H9 (cell line): ENCODE measurements at regions not wholly inside any gene's neighbourhood (a gene's known extent, or its start where the extent isn't known, plus 50 kb on each side); places are given as distances from the start of the nearest gene placed in this dataset.

Source experiments
- DNase-seq: peaks from one replicate; pipeline ENCODE4 v3.0.0-alpha.2; 2017
- H2AFZ ChIP-seq: one replicate; pipeline ENCODE4 v1.6.1; 2013; ENCODE audit warnings: mild to moderate bottlenecking, low read length, control low read depth, moderate library complexity
- H2AK5ac ChIP-seq: 2 replicates; pipeline ENCODE4 v1.6.1; 2013; ENCODE audit warnings: low read length, control low read depth, mixed read lengths; ENCODE audit not compliant: insufficient read length
- H2BK120ac ChIP-seq: one replicate; pipeline ENCODE4 v1.6.1; 2013; ENCODE audit warnings: low read depth, mild to moderate bottlenecking, low read length, control low read depth, inconsistent platforms; ENCODE audit not compliant: poor library complexity, severe bottlenecking
- H2BK12ac ChIP-seq: 2 replicates; pipeline ENCODE4 v1.6.1; 2013; ENCODE audit warnings: low read length, control low read depth, mixed read lengths, low read depth; ENCODE audit not compliant: insufficient read length
- H2BK15ac ChIP-seq: 2 replicates; pipeline ENCODE4 v1.6.1; 2013; ENCODE audit warnings: low read depth, low read length, control low read depth
- H2BK20ac ChIP-seq: one replicate; pipeline ENCODE4 v1.6.1; 2013; ENCODE audit warnings: low read depth, mild to moderate bottlenecking, low read length, control low read depth, inconsistent platforms; ENCODE audit not compliant: poor library complexity, severe bottlenecking
- H2BK5ac ChIP-seq: 2 replicates; pipeline ENCODE4 v1.6.1; 2013; ENCODE audit warnings: low read length, control low read depth, mixed read lengths; ENCODE audit not compliant: insufficient read length
- H3K14ac ChIP-seq: 2 replicates; pipeline ENCODE4 v1.6.1; 2013; ENCODE audit warnings: low read length, control low read depth; ENCODE audit not compliant: insufficient read depth
- H3K18ac ChIP-seq: 2 replicates; pipeline ENCODE4 v1.6.1; 2013; ENCODE audit warnings: low read depth, mild to moderate bottlenecking, mixed read lengths, low read length, control low read depth; ENCODE audit not compliant: insufficient read length
- H3K23ac ChIP-seq: 2 replicates; pipeline ENCODE4 v1.6.1; 2013; ENCODE audit warnings: low read length, control low read depth, mixed read lengths, low read depth; ENCODE audit not compliant: insufficient read length
- H3K23me2 ChIP-seq: 2 replicates; pipeline ENCODE4 v1.6.1; 2013; ENCODE audit warnings: low read depth, mild to moderate bottlenecking, mixed read lengths, low read length, control low read depth; ENCODE audit not compliant: insufficient read length, poor library complexity, severe bottlenecking
- H3K27ac ChIP-seq: 2 replicates; pipeline ENCODE4 v1.5.1; 2013; ENCODE audit warnings: low read length, control low read depth, mixed read lengths, low read depth; ENCODE audit not compliant: insufficient read length
- H3K27me3 ChIP-seq: 2 replicates; pipeline ENCODE4 v1.6.1; 2013; ENCODE audit warnings: low read length, control low read depth, inconsistent platforms; ENCODE audit not compliant: insufficient read depth
- H3K4ac ChIP-seq: 2 replicates; pipeline ENCODE4 v1.6.1; 2013; ENCODE audit warnings: low read depth, mild to moderate bottlenecking, control low read depth, inconsistent platforms, low read length, moderate library complexity
- H3K4me1 ChIP-seq: 2 replicates; pipeline ENCODE4 v1.6.1; 2013; ENCODE audit warnings: low read length, control low read depth, inconsistent platforms; ENCODE audit not compliant: insufficient read depth
- H3K4me2 ChIP-seq: 2 replicates; pipeline ENCODE4 v1.6.1; 2013; ENCODE audit warnings: low read length, control low read depth, mixed read lengths; ENCODE audit not compliant: insufficient read length, insufficient read depth
- H3K56ac ChIP-seq: 2 replicates; pipeline ENCODE4 v1.6.1; 2013; ENCODE audit warnings: low read depth, mild to moderate bottlenecking, mixed read lengths, low read length, control low read depth; ENCODE audit not compliant: insufficient read length
- H3K79me1 ChIP-seq: 2 replicates; pipeline ENCODE4 v1.6.1; 2013; ENCODE audit warnings: low read depth, mild to moderate bottlenecking, moderate library complexity, low read length, control low read depth, inconsistent platforms; ENCODE audit not compliant: insufficient read depth, poor library complexity, severe bottlenecking
- H3K79me2 ChIP-seq: 2 replicates; pipeline ENCODE4 v1.6.1; 2013; ENCODE audit warnings: low read length, control low read depth, inconsistent platforms; ENCODE audit not compliant: insufficient read depth
- H3K9ac ChIP-seq: 2 replicates; pipeline ENCODE4 v1.6.1; 2013; ENCODE audit warnings: low read length, control low read depth, mixed read lengths; ENCODE audit not compliant: insufficient read length; ENCODE audit errors: extremely low read depth
- H3K9me3 ChIP-seq: one replicate; pipeline ENCODE4 v1.6.1; 2013; ENCODE audit warnings: low read depth, low read length, inconsistent platforms; ENCODE audit not compliant: control insufficient read depth
- H3T11ph ChIP-seq: one replicate; pipeline ENCODE4 v1.6.1; 2013; ENCODE audit warnings: mild to moderate bottlenecking, low read length, control low read depth, inconsistent platforms
- H4K20me1 ChIP-seq: one replicate; pipeline ENCODE4 v1.6.1; 2013; ENCODE audit not compliant: control insufficient read depth, insufficient read length, insufficient read depth
- H4K5ac ChIP-seq: 2 replicates; pipeline ENCODE4 v1.6.1; 2013; ENCODE audit warnings: low read depth, mild to moderate bottlenecking, mixed read lengths, low read length, control low read depth; ENCODE audit not compliant: insufficient read length
- H4K8ac ChIP-seq: replicated peaks from 2 replicates; pipeline ENCODE4 v1.6.1; 2013; ENCODE audit warnings: low read length, control low read depth, mixed read lengths, low read depth; ENCODE audit not compliant: insufficient read length
- H4K91ac ChIP-seq: 2 replicates; pipeline ENCODE4 v1.6.1; 2013; ENCODE audit warnings: low read depth, mild to moderate bottlenecking, moderate library complexity, mixed read lengths, low read length, control low read depth; ENCODE audit not compliant: insufficient read length
- H3K27ac Mint-ChIP-seq, 3 experiments: 2 replicates in 2 of 3; 3 replicates in 1 of 3; pipeline ENCODE4 v1.8.0; 2020 to 2021; ENCODE audit warnings: mixed read lengths in 3 of 3, mild to moderate bottlenecking in 1 of 3, moderate library complexity in 1 of 3
- H3K27me3 Mint-ChIP-seq: 2 replicates; pipeline ENCODE4 v1.8.0; 2021; ENCODE audit warnings: low read depth, mild to moderate bottlenecking, moderate library complexity, mixed read lengths
- H3K36me3 Mint-ChIP-seq, 3 experiments: 2 replicates in 2 of 3; 3 replicates in 1 of 3; pipeline ENCODE4 v1.8.0; 2020 to 2021; ENCODE audit warnings: low read depth in 3 of 3, mixed read lengths in 3 of 3; ENCODE audit not compliant: insufficient read depth in 1 of 3
- H3K4me1 Mint-ChIP-seq, 2 experiments: 2 replicates each; pipeline ENCODE4 v1.8.0; 2020; ENCODE audit warnings: mixed read lengths in 2 of 2
- H3K4me3 Mint-ChIP-seq, 2 experiments: 2 replicates in 1 of 2; 3 replicates in 1 of 2; pipeline ENCODE4 v1.8.0; 2020 to 2021; ENCODE audit warnings: mild to moderate bottlenecking in 2 of 2, mixed read lengths in 2 of 2, moderate library complexity in 1 of 2
- H3K9me3 Mint-ChIP-seq, 2 experiments: 2 replicates in 1 of 2; 3 replicates in 1 of 2; pipeline ENCODE4 v1.8.0; 2020; ENCODE audit warnings: mild to moderate bottlenecking in 2 of 2, mixed read lengths in 2 of 2, moderate library complexity in 1 of 2
- WGBS: extraction: QIAGEN DNeasy Blood & Tissue Kit; methylation state at CpG from one replicate; pipeline ENCODE4 v1.1.7; 2013; ENCODE audit warnings: missing lambda C conversion rate, low lambda C conversion rate, mixed read lengths; ENCODE audit not compliant: insufficient read length; ENCODE audit errors: extremely low coverage; 5-methylcytosine and 5-hydroxymethylcytosine counted together
- TF ChIP-seq, protein P1 (sequence below): fragments of 200-600 bp; sonication (generic); conservative IDR thresholded peaks from 3 replicates; pipeline ENCODE4 v1.8.0; 2021; ENCODE audit warnings: antibody characterized with exemption, mild to moderate bottlenecking

GRCh38 chr5:165425594-165425993, 1920.2 kb downstream of the MAT2B start:
- H2BK15ac ChIP-seq: no peak overlapping the region
- H3K27ac ChIP-seq: no peak overlapping the region
- TF ChIP-seq, protein P1, sequence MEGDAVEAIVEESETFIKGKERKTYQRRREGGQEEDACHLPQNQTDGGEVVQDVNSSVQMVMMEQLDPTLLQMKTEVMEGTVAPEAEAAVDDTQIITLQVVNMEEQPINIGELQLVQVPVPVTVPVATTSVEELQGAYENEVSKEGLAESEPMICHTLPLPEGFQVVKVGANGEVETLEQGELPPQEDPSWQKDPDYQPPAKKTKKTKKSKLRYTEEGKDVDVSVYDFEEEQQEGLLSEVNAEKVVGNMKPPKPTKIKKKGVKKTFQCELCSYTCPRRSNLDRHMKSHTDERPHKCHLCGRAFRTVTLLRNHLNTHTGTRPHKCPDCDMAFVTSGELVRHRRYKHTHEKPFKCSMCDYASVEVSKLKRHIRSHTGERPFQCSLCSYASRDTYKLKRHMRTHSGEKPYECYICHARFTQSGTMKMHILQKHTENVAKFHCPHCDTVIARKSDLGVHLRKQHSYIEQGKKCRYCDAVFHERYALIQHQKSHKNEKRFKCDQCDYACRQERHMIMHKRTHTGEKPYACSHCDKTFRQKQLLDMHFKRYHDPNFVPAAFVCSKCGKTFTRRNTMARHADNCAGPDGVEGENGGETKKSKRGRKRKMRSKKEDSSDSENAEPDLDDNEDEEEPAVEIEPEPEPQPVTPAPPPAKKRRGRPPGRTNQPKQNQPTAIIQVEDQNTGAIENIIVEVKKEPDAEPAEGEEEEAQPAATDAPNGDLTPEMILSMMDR: no peak
- H3K18ac ChIP-seq: no peak overlapping the region
- Mint-ChIP-seq H3K27ac (no peak overlapping the region), H3K4me3 (no peak overlapping the region), H3K36me3 (no peaks in the 10 kb centered on the region), H3K9me3 (no peaks in the 10 kb centered on the region; a peak in 1 of 5 replicates), H3K4me1 (peaks cover 0 to 5% of the 10 kb centered on the region in 2 experiments; a peak in 1 of 4 replicates), H3K27me3 (no peaks in the 10 kb centered on the region)
- H3T11ph ChIP-seq: no peak overlapping the region
- H3K9ac ChIP-seq: no peak overlapping the region
- no peaks in the 10 kb centered on the region for H3K9me3 ChIP-seq
- no peak overlapping the region for H3K4ac ChIP-seq
- H4K20me1 ChIP-seq: no peaks in the 10 kb centered on the region
- no peak overlapping the region for H2AK5ac ChIP-seq
- H3K4me1 ChIP-seq: no peaks in the 10 kb centered on the region
- H2AFZ ChIP-seq: no peak overlapping the region
- no peak overlapping the region for H4K8ac ChIP-seq
- H3K23me2 ChIP-seq: no peaks in the 10 kb centered on the region
- H3K14ac ChIP-seq: no peak overlapping the region
- H2BK12ac ChIP-seq: no peak overlapping the region
- no peaks in the 10 kb centered on the region for H3K79me2 ChIP-seq
- no peak overlapping the region for H2BK120ac ChIP-seq
- H3K27me3 ChIP-seq: no peaks in the 10 kb centered on the region
- no peak overlapping the region for H4K5ac ChIP-seq
- H2BK5ac ChIP-seq: no peak overlapping the region
- H3K79me1 ChIP-seq: no peaks in the 10 kb centered on the region
- H3K56ac ChIP-seq: no peak overlapping the region
- H2BK20ac ChIP-seq: no peak overlapping the region
- H3K23ac ChIP-seq: no peak overlapping the region
- no peak overlapping the region for H3K4me2 ChIP-seq
- DNase-seq: no peak
- H4K91ac ChIP-seq: no peak overlapping the region
- no CpG with 5 or more reads among the region's 4 CpGs for WGBS
